Limb (tissue), 2 donors: ENCODE measurements at regions not wholly inside any gene's neighbourhood (a gene's known extent, or its start where the extent isn't known, plus 50 kb on each side); places are given as distances from the start of the nearest gene placed in this dataset.

ENCODE experiments used
- DNase-seq, 2 donors: peaks; one replicate each; pipeline ENCODE4 v3.0.0-alpha.2; 2016; ENCODE audit errors: extremely low spot score in 2 of 2

DNA sequence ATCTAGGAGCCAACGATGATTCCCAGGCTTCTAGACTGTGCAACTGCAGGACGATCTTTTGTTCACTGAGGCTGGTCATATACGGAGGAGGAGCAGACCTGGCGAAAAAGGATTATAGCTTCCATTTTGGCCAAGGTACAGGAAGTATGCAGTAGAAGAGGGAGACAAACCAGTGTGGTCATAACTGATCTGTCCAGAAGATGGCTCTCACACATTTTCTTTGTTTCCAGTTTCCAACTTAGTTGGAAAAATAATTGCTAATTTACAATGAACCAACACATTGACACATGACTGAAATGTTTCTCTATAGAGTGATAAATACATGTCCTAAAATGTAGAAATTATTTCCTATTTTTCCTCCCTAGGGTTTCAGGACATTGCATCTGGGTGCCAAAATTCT is 364.1 kb upstream of the BTBD3 start:
- no peak for DNase-seq

DNA sequence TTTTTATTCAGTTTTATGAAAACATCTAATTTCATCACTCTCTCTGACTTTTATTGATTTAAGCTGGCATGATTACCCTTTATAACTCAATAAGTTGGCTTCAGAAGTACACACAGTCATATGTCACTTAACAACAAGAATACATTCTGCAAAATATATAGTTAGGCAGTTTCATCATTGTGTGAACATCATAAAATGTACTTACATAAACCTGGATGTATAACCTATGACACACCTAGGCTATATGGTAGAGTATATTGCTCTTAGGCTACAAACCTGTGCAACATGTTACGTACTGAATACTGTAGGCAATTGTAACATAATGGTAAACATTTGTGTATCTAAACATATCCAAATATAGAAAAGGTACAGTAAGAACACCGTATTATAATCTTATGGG is 362.2 kb upstream of the BTBD3 start:
- DNase-seq = no peak

DNA sequence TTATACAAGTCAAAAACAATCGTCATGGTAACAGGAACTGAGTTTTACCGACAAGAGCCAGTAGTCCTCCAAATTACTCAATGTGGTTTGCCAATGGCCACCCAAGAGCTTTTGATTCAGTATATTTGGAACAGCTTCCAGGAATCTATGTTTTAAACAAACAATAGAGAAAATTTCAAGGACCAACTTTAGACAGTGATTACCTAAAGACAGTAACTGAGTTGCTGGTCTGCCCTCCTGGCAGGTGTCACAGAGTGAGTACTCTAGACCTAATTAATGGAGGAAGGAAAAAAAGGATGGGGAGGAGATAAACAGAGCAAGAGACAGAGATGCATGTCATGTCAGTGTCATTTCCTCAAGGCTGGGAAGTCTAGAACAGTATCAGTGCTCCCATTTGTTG is 361.3 kb upstream of the BTBD3 start:
- no peak for DNase-seq

DNA sequence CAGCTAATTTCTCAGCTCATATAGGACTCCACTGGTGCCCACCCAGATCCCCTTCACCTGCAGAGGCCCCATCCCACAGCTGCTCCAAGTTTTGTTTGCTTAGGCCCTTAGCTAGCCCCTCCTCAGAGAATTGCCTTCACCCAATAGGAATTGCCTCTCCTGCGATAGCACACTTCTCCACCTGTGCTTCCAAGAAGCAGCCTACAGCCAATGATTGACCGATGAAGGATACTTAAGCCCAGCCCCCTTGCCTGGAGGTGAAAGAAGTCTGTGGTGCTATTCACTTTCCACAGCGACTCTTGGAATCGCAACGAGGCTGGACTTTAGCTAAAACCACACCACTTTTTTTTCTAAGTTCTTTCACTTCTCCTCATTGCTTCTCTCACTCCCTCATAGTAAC is 353.2 kb upstream of the BTBD3 start:
- DNase-seq = no peak

DNA sequence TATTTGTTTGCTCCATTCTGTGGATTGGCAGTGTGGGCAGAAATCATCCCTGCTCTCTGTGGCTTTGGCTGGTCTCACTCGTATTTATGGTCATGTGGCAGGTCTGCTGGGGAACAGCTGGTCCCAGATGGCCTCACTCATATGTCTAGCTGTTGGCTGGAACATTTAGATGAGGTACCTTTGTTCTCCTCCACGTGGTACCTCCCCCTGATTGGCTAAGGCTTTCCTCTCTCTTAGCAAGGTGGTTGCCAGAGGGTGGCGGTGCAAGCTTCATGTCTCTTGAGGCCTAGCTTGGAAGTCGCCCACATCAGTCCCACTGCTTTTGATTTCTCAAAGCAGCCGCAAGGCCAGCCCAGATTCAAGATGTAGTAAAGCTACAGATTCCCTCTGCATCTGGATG is 348.5 kb upstream of the BTBD3 start:
- DNase-seq = no peak

DNA sequence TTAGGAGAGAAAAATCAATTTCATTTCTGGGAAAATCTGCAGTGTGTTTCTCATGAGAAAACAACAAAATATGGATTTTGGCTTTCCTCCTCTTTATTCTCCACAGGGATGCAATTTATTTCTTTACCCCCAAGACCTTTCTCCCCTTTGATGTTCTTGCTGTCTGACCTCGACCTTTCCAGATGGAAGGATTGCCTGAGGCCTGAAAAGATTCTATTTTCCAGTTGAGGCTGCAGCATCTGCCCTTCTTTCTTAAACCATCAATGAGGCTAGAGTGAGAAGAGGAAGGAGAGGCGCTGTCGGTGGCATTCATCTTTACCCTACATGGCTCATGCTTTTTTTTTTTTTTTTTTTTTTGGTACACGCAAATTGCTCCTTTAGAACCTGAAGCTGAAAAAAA is 344.2 kb upstream of the BTBD3 start:
- DNase-seq = no peak

DNA sequence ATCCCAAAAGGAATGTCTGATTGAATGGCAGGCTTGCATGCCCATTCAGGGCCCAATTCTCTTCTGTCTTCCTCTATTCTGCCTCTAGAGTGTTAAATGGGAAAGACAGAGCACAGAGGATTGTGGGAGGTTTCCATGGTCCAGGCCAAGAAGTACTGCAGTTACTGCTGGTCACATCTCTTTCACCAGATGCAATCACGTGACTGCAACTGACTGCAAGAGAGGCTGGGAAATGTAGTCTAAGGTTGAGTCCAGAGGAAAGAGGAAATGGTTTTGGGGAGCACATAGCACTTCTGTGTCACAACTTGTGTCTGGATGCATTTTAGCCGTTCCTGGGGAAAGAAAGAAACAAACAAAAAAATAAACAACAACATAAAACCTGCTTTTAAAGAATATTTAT is 336.4 kb upstream of the BTBD3 start:
- no peak for DNase-seq

DNA sequence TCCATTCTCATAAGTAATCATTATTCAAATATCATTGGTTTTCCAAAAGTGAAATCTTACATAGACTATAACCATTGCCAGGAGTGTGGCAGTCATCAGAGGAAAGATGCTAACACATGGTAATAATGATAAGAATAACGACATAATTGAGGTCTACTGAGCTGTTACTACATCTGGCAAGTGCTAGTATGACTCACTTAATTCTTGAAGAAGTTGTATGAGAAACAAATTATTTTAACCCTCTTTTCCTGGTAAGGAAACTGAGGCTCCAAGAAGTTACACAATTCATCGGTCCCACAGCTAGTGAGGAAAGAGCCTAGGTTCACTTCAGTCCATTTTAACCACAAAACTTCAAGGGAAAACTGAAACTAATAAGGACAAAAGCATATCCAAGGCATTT is 335.6 kb upstream of the BTBD3 start:
- no peak for DNase-seq

DNA sequence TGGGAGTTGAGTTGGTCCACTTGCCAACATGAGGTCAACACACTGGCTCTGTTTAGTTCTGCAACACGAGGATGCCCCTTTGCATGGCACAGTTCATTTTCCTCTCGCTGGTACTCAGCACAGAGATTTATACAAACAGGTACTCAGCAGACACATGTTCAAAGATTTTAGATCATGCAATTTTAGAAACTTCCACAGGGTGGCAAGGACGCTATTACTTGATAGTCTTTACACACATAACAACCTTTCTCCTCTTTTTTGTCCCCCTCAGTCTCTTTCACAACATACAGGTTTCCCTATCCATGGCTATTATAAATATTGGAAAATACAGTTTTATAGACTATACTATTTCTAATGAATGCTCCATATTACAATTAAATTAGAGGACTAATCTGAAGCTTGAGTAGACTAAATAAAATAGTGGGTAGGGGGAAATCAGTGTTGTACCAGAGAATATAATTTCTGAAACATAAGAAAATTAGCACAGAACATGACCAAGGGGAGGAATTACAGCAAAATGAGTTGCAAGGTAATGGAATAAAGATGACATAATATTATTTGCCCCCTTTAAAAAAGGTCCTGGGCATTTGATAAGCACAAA is 331.8 kb upstream of the BTBD3 start:
- DNase-seq = peak in 1 of 2 donors; percentile 44

DNA sequence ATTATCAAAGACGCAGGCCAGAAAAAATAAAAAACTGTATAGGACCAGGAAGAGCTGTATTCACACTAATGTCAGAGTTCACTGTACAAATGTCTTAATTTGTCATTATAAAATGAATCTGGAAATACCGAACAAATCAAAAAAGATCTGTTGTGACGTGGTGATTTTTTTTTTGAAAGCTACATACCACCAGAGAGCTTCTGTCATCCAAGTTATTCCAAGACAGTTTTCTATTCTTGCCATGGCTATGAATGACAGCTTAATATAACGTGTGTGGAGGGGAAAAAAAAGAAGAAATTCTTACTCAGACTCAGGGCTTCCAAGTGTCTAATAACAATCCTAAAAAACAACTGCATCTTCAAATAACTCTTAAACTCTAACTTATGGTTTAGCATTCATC is 328.8 kb upstream of the BTBD3 start:
- DNase-seq = no peak

DNA sequence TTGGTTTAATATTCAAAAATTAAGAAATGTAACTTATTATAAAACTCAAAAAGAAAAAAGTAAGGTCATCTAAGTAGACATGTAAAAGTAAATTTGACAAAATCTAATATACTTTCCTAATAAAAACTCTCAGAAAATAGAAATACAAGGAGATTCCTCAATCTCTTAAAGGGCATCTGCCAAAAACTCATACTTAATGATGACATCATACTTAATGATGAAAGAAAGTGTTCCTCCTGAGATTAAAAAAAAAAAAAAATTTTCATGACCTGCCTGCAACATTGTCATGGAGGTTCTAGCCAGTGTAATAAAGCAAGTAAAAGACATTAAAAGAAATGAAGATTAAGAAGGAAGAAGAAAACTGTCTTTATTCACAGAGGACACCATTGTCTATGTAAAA is 325.7 kb upstream of the BTBD3 start:
- no peak for DNase-seq

DNA sequence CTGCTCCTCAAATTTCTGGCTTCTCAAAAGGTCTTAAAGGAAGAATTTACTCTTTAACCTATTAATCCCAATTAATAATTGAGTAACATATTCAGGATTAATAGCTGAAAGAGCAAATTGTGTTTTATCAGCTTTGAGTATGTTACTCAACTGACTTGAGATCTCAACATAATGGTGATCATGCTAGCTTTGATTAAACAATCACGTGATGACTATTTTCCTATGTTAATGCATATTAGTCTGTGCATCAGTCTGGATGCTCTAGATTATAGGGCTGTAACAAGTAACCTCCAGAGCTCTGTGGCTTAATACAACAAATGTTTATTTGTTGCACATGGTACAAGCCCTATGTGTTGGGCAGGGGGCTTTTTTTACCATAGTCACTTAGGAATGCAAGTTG is 313.4 kb upstream of the BTBD3 start:
- no peak for DNase-seq

DNA sequence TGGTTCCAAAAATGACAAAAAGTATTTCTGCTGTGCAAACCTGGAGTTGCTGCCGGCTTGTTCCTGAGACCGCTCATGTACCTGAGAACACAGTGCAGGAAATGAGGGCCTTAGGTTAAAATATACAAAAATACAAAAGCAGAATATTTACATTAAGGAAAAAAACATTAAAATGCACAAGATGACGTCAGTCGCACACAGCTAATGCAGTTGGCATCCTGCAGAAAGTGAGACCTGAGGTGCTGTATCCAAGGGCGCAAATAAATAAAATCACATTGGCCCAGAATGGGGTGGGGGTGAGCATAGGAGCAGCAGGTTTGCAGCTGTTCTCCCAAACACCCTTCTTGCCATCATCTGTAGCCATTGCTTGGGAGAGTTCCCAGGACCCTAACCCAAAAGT is 310.6 kb upstream of the BTBD3 start:
- DNase-seq = no peak

DNA sequence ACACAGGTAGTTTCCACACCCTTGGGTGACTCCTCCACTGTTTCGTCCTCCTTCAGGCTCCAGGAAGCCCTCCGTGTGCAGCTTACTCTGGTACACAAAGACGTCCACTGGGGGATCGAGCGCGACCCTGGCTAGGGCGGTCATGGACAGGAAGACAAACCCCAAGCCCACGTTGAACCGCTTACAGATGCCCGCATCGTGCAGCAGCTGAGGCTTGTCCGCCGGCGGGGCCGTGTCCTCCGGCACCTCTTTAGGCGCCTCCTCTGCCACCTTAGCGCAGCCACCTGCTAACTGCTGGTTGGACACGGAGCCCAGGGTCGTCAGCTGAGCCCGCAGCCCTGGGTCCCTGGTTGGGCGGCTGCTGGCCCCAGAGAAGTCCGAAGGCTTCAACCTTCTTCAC is 309.0 kb upstream of the BTBD3 start:
- no peak for DNase-seq

DNA sequence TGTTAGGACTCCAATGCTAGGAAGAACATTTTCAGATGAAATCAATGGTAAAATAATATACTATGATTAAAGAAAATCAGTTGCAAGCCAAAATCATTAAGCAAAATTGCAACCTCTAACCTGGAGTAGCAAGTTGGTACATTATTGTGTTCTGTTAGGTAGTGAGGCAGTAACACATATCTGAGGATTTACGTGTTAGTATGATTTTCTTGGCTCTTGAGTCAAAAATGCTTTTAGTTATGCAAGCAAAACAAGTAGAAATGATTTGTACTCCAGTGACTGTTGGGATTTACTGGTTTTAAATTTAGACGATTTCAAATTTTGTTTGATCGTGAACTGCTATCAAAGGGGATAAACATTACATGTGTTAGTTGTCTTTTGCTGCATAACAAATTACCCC is 293.0 kb upstream of the BTBD3 start:
- DNase-seq = no peak

DNA sequence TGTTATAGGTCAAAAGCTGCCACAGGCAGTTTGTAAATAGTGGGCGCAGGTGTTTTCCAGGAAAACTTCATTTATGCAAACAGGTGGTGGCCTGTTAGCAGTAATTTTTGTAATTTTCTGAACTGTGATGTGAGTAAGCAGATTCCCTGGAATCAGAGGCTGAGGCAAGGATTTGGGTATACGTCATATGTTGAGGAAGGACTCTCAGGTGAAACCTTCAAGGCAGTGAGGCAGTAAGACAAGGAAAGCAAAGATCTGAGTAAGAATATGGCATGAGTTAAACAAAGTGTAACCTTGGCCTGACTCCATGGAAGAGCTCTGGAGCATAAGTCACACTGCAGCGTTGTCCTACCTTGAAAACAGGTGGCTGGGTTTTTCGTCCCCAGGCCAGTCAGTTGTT is 291.1 kb upstream of the BTBD3 start:
- DNase-seq = no peak

DNA sequence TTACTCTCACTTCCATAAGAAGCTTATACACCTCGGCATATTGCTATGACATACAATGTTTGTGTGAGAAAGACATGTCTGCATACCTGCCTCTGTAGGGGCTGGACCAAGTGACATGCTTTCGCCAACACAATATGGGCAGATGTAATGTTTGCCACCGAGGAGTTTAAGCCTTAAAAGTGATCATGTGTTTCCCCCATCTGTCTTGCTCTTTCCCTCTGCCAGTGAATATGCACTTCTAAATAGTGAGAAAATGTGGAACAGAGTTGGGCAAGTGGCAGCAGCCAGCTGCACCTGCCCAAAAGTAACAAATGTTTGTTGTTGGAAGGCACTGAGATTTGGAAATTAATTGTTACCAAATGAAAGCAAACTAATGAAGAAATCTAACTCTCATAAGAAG is 274.8 kb upstream of the BTBD3 start:
- no peak for DNase-seq

DNA sequence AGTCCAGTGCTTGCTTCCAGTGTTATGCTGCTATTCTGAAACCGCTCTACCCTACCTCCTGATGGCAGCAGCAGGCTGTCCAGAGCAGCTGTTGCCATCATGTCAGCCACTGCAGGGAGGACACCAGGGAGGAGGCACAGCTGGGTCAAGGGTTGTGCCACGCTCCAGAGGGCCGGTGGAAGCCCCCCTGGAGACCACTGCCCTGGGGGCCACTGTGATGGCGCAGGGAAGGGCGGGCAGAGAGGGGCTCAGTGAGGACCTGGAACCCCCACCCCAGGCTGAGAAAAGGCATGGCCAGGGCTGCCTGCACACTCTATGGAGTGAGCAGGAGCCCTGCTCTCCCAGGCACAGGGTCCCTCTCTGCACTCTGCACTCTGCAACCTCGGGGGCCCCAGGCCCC is 271.3 kb upstream of the BTBD3 start:
- DNase-seq = no peak

DNA sequence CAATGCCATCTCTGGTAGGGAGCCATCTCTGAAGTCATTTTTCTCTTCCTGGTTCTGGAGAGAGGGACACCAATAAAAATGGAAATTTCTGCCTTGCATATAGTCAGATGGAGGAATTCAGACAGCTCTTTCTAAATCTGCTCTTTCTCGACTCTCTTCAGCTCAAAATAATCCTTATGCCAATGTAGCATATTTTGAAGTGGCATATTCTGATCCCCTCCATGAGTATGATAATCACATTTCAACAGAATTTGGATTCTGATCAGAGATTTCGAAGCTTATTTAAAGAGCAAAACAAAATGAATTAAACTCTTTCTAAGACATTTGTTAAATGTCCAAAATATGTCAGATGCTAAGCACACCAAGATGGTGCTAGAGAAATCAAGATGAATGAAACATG is 267.1 kb upstream of the BTBD3 start:
- no peak for DNase-seq

DNA sequence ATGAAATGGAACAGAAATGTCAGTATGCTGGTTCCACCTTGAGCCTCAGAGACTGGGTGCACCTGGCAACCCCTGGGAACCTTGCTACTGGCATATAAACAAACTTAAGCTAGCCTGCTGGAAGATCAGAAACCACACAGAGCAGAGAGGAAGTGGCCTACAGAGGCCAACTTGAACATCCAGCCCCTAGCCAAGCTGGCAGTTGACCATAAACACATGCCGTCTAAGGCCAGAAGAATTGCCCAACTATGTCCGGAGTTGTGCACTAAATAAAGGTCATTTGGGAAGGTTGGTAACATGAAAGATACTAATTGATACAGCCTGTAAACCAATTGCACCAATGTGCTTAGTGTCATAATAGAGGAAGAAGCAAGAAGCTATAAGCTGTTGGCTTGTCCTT is 266.6 kb upstream of the BTBD3 start:
- no peak for DNase-seq

DNA sequence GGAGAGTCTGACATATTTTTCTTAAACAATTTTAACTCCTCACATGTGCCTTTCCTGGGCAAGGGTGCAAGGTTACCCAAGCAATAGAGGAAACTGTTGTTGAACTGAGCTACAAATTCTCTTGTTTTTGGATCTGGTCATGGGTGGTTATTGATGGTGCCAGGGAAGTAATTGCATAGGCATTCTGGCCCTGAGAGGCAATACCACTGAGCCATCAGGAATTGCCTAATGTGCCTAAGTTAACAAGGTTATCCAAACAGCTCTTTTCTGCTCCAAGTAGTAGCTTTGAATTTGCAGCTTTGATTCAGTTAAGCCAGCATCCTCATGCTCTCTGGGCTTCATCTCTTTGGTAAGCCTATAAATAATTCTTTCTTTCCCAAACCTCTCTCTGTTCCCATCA is 266.0 kb upstream of the BTBD3 start:
- no peak for DNase-seq

DNA sequence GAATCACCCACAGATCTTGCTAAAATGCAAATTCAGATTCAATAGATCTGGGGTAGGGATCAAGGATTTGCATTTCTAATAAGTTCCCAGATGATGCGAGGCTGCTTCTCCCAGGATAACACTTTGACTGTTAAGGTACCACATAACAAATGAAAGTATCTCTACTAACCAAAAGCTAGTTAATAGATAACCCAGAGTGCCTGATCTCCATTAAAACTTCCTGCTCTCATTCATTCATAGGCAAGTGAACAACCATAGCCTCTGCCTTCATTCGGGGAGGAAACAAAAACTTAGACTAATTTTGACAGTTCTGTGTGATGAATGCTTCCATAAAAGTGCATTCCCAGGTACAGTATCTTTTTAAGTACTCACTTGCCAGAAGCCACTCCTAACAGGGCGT is 265.6 kb upstream of the BTBD3 start:
- DNase-seq = no peak

DNA sequence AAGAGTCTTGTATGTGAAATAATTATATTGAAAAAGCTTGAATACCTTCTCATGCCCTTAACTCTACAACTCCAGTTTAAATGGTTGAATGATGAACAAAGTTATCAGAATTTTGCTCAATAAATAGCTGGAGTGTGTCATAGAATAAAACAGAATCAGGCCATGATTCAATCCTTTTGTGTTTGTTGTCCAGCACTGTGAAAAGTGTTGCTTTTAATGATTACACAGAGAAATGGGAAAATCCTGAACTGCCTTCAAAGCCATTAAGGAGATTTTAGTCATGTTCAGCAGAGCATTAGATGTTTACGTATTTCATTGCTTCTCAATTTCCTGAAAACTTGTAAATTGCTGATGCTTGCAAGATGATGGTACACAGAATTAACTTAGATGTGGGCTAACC is 262.9 kb upstream of the BTBD3 start:
- DNase-seq = no peak

DNA sequence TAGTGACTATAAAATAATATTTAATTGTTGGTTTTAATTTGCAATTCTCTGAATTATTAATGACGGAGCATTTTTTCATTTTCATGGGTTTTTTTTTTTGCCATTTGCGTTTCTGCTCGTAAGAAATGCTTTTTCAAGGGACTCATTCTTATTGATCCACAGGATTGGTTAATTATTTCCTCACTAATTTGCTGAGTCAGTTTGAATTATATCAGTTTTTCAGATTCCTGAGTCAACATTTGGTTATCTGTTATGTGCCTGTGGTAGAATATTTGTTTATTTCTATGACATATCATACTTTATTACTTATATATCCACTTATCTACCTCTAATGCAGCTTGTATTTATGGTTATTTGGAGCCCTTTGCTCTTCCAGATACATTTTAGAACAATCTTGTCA is 257.0 kb upstream of the BTBD3 start:
- no peak for DNase-seq
